ENCODE measurements at regions not wholly inside any gene's neighbourhood (a gene's known extent, or its start where the extent isn't known, plus 50 kb on each side); places are given as distances from the start of the nearest gene placed in this dataset.

- DNase-seq (ENCODE audit: low read depth) = no peak
Measured at GRCh38 chr2:82667491-82667890, 1791.6 kb downstream of the SUCLG1 start.

- no peak for DNase-seq (ENCODE audit: low read depth)
Measured at GRCh38 chr2:82665691-82666090, 1793.4 kb downstream of the SUCLG1 start.

GRCh38 chr2:82657106-82657505 lies 1802.0 kb downstream of the SUCLG1 start:
- DNase-seq (ENCODE audit: low read depth) = no peak

GRCh38 chr2:82656420-82656819 lies 1802.7 kb downstream of the SUCLG1 start:
- no peak for DNase-seq (ENCODE audit: low read depth)

- no peak for DNase-seq (ENCODE audit: low read depth)
Measured at GRCh38 chr2:82652117-82652516, 1807.0 kb downstream of the SUCLG1 start.

GRCh38 chr2:82650038-82650437 lies 1809.0 kb downstream of the SUCLG1 start:
- DNase-seq (ENCODE audit: low read depth) = no peak

- no peak for DNase-seq (ENCODE audit: low read depth)
Measured at GRCh38 chr2:82641598-82642180, 1817.4 kb downstream of the SUCLG1 start.

GRCh38 chr2:82636402-82637020 lies 1822.6 kb downstream of the SUCLG1 start:
- peak; percentile 11 for DNase-seq (ENCODE audit: low read depth)

GRCh38 chr2:82599021-82599420 lies 1860.1 kb downstream of the SUCLG1 start:
- DNase-seq (ENCODE audit: low read depth) = no peak

- DNase-seq (ENCODE audit: low read depth) = no peak
Measured at GRCh38 chr2:82596581-82596980, 1862.5 kb downstream of the SUCLG1 start.

GRCh38 chr2:82591718-82592117 lies 1867.4 kb downstream of the SUCLG1 start:
- DNase-seq (ENCODE audit: low read depth) = no peak

GRCh38 chr2:82576656-82577055 lies 1882.4 kb downstream of the SUCLG1 start:
- no peak for DNase-seq (ENCODE audit: low read depth)

- no peak for DNase-seq (ENCODE audit: low read depth)
Measured at GRCh38 chr2:82539280-82539621, 1919.8 kb downstream of the SUCLG1 start.

- DNase-seq (ENCODE audit: low read depth) = no peak
Measured at GRCh38 chr2:82538590-82539279, 1920.3 kb downstream of the SUCLG1 start.

GRCh38 chr2:82528288-82528687 lies 1930.8 kb downstream of the SUCLG1 start:
- no peak for DNase-seq (ENCODE audit: low read depth)

- DNase-seq (ENCODE audit: low read depth) = no peak
Measured at GRCh38 chr2:82527124-82527523, 1932.0 kb downstream of the SUCLG1 start.

GRCh38 chr2:82526277-82526676 lies 1932.8 kb downstream of the SUCLG1 start:
- DNase-seq (ENCODE audit: low read depth) = no peak

- DNase-seq (ENCODE audit: low read depth) = no peak
Measured at GRCh38 chr2:82525744-82526143, 1933.3 kb downstream of the SUCLG1 start.

GRCh38 chr2:82524826-82525225 lies 1934.3 kb downstream of the SUCLG1 start:
- no peak for DNase-seq (ENCODE audit: low read depth)

GRCh38 chr2:82511894-82512293 lies 1947.2 kb downstream of the SUCLG1 start:
- DNase-seq (ENCODE audit: low read depth) = no peak

- DNase-seq (ENCODE audit: low read depth) = no peak
Measured at GRCh38 chr2:82508702-82509101, 1950.4 kb downstream of the SUCLG1 start.

GRCh38 chr2:82507657-82508056 lies 1951.4 kb downstream of the SUCLG1 start:
- DNase-seq (ENCODE audit: low read depth) = no peak

- DNase-seq (ENCODE audit: low read depth) = no peak
Measured at GRCh38 chr2:82501217-82501616, 1957.9 kb downstream of the SUCLG1 start.
